ENCODE measurements at regions not wholly inside any gene's neighbourhood (a gene's known extent, or its start where the extent isn't known, plus 50 kb on each side); places are given as distances from the start of the nearest gene placed in this dataset.

- intact Hi-C loops (cut with micrococcal nuclease; ENCODE audit: unreplicated experiment): no loop called here
- no peak overlapping the region for H3K4me3 ChIP-seq (ENCODE audit: low read depth, low read length, poor library complexity, severe bottlenecking)
- H3K27me3 ChIP-seq (replicated peaks; ENCODE audit: insufficient read depth, low read depth, low read length, poor library complexity): peaks cover under 1% of the 10 kb centered on the region
- H3K36me3 ChIP-seq (ENCODE audit: insufficient read depth, low read length, poor library complexity, severe bottlenecking): no peaks in the 10 kb centered on the region
- POLR2A ChIA-PET (ENCODE audit: low non-redundant PET): no interaction called here
- H3K4me1 ChIP-seq (ENCODE audit: insufficient read depth, low read length, poor library complexity, severe bottlenecking): no peaks in the 10 kb centered on the region
- DNase-seq (ENCODE audit: low spot score): no peak
- CTCF ChIA-PET: no interaction called here
- TF ChIP-seq CTCF (conservative IDR thresholded peaks at IDR 0.05; ENCODE audit: low read depth, low read length) (no peak), EZH2 (IDR thresholded peaks at IDR 0.05; ENCODE audit: borderline replicate concordance, low read depth, low read length, poor library complexity, severe bottlenecking) (no peak)
- no TSS peak for BruUV-seq (replicated peaks)
- H3K27ac ChIP-seq (ENCODE audit: low read depth, low read length, poor library complexity, severe bottlenecking): no peak overlapping the region
- H3K9me3 ChIP-seq (ENCODE audit: low read depth, low read length, poor library complexity, severe bottlenecking): no peaks in the 10 kb centered on the region
These were observed 222.6 kb upstream of the CTAGE1 start for GRCh38 chr18:22640281-22640842.

- intact Hi-C loops (cut with micrococcal nuclease; ENCODE audit: unreplicated experiment): no loop called here
- Histone ChIP-seq H3K27me3 (replicated peaks; ENCODE audit: insufficient read depth, low read depth, low read length, poor library complexity) (no peaks in the 10 kb centered on the region), H3K36me3 (ENCODE audit: insufficient read depth, low read length, poor library complexity, severe bottlenecking) (no peaks in the 10 kb centered on the region), H3K27ac (ENCODE audit: low read depth, low read length, poor library complexity, severe bottlenecking) (no peak overlapping the region), H3K4me1 (ENCODE audit: insufficient read depth, low read length, poor library complexity, severe bottlenecking) (no peaks in the 10 kb centered on the region), H3K9me3 (ENCODE audit: low read depth, low read length, poor library complexity, severe bottlenecking) (no peaks in the 10 kb centered on the region), H3K4me3 (ENCODE audit: low read depth, low read length, poor library complexity, severe bottlenecking) (no peak overlapping the region)
- DNase-seq (ENCODE audit: low spot score): no peak
- CTCF ChIA-PET: no interaction called here
- POLR2A ChIA-PET (ENCODE audit: low non-redundant PET): no interaction called here
- TF ChIP-seq CTCF (conservative IDR thresholded peaks at IDR 0.05; ENCODE audit: low read depth, low read length) (no peak), EZH2 (IDR thresholded peaks at IDR 0.05; ENCODE audit: borderline replicate concordance, low read depth, low read length, poor library complexity, severe bottlenecking) (no peak)
- no TSS peak for BruUV-seq (replicated peaks)
These were observed 224.2 kb upstream of the CTAGE1 start for GRCh38 chr18:22641958-22642357.

GRCh38 chr18:22643731-22644130 lies 226.0 kb upstream of the CTAGE1 start:
- ChIA-PET POLR2A (ENCODE audit: low non-redundant PET) (no interaction called here), CTCF (no interaction called here)
- H3K27me3 ChIP-seq (replicated peaks; ENCODE audit: insufficient read depth, low read depth, low read length, poor library complexity): no peaks in the 10 kb centered on the region
- BruUV-seq (replicated peaks): no TSS peak
- H3K9me3 ChIP-seq (ENCODE audit: low read depth, low read length, poor library complexity, severe bottlenecking): no peaks in the 10 kb centered on the region
- no peaks in the 10 kb centered on the region for H3K4me1 ChIP-seq (ENCODE audit: insufficient read depth, low read length, poor library complexity, severe bottlenecking)
- H3K27ac ChIP-seq (ENCODE audit: low read depth, low read length, poor library complexity, severe bottlenecking): no peak overlapping the region
- no peaks in the 10 kb centered on the region for H3K36me3 ChIP-seq (ENCODE audit: insufficient read depth, low read length, poor library complexity, severe bottlenecking)
- DNase-seq (ENCODE audit: low spot score): no peak
- TF ChIP-seq EZH2 (IDR thresholded peaks at IDR 0.05; ENCODE audit: borderline replicate concordance, low read depth, low read length, poor library complexity, severe bottlenecking) (no peak), CTCF (conservative IDR thresholded peaks at IDR 0.05; ENCODE audit: low read depth, low read length) (no peak)
- intact Hi-C loops (cut with micrococcal nuclease; ENCODE audit: unreplicated experiment): no loop called here
- no peak overlapping the region for H3K4me3 ChIP-seq (ENCODE audit: low read depth, low read length, poor library complexity, severe bottlenecking)
